HepG2 (cell line): ENCODE measurements at regions not wholly inside any gene's neighbourhood (a gene's known extent, or its start where the extent isn't known, plus 50 kb on each side); places are given as distances from the start of the nearest gene placed in this dataset.

Experiments
- CTCF ChIP-seq: sonication (generic); formaldehyde crosslinking; IDR thresholded peaks from 2 replicates; pipeline ENCODE4 v1.5.0; 2020; ENCODE audit warnings: mild to moderate bottlenecking, missing genetic modification reagents, moderate library complexity
- EZH2 ChIP-seq: conservative IDR thresholded peaks from 2 replicates; pipeline ENCODE4 v1.6.1; 2012; ENCODE audit warnings: mild to moderate bottlenecking, low read depth, low read length, moderate library complexity
- HDAC2 ChIP-seq: sonication (generic); formaldehyde crosslinking; IDR thresholded peaks from 2 replicates; pipeline ENCODE4 v1.4.0; 2020; ENCODE audit warnings: missing genetic modification reagents
- MAZ ChIP-seq, 2 experiments: sonication (generic) in 1 of 2; formaldehyde crosslinking in 1 of 2; IDR thresholded peaks; 2 replicates each; pipeline versions ENCODE4 v1.5.0 to v1.6.1; 2012 to 2020; ENCODE audit warnings: low read depth in 2 of 2, mild to moderate bottlenecking in 2 of 2, borderline replicate concordance in 1 of 2, improper control_type of control experiment in 1 of 2, low read length in 1 of 2, missing genetic modification reagents in 1 of 2, moderate library complexity in 1 of 2
- PAX8 ChIP-seq: sonication (generic); formaldehyde crosslinking; IDR thresholded peaks from 2 replicates; pipeline ENCODE4 v1.8.0; 2022; ENCODE audit warnings: mild to moderate bottlenecking, missing genetic modification reagents, borderline replicate concordance
- POLR2AphosphoS5 ChIP-seq: IDR thresholded peaks from 2 replicates; pipeline ENCODE4 v1.6.1; 2012; ENCODE audit warnings: low read depth, low read length
- ZFP36 ChIP-seq: fragments of 150-350 bp; IDR thresholded peaks from 2 replicates; pipeline ENCODE4 v1.6.1; 2018; ENCODE audit warnings: borderline replicate concordance, low read length, low read depth; ENCODE audit not compliant: partially characterized antibody
- ZNF746 ChIP-seq: sonication (generic); formaldehyde crosslinking; IDR thresholded peaks from 2 replicates; pipeline ENCODE4 v1.8.0; 2022; ENCODE audit warnings: mild to moderate bottlenecking, missing genetic modification reagents
- ZSCAN5A ChIP-seq: sonication (generic); formaldehyde crosslinking; IDR thresholded peaks from 2 replicates; pipeline ENCODE4 v1.8.0; 2022; ENCODE audit warnings: mild to moderate bottlenecking, missing genetic modification reagents, borderline replicate concordance

- no peak for TF ChIP-seq CTCF
- TF ChIP-seq PAX8, result no peak
- no peak for TF ChIP-seq ZNF746
- no peak for TF ChIP-seq HDAC2 (CRISPR knock-in tag)
- no peak for TF ChIP-seq ZFP36
- TF ChIP-seq EZH2, result no peak
- TF ChIP-seq ZSCAN5A (CRISPR knock-in tag), result no peak
- no peak for TF ChIP-seq POLR2AphosphoS5
- TF ChIP-seq MAZ (IDR thresholded peaks at IDR 0.05; ENCODE audit: borderline replicate concordance, low read depth, low read length), result no peak
- TF ChIP-seq MAZ (CRISPR knock-in tag; IDR thresholded peaks at IDR 0.05; ENCODE audit: low read depth), result no peak
These were observed 142.7 kb downstream of the SMAD6 start for GRCh38 chr15:66844747-66845145.
